Calu3 (cell line): ENCODE measurements at regions not wholly inside any gene's neighbourhood (a gene's known extent, or its start where the extent isn't known, plus 50 kb on each side); places are given as distances from the start of the nearest gene placed in this dataset.

Experiments
- BruUV-seq: library from RNA; stranded (reverse); fragments of 400-500 nt; replicated peaks from 2 replicates; lab custom pipeline; 2021; lab: Mats Ljungman, UMichigan
- CTCF ChIA-PET: fragments of 300-600 bp; sonication (Branson Sonifier 250); formaldehyde crosslinking; loops from one replicate; lab custom pipeline; 2022; ENCODE audit warnings: antibody characterized with exemption; lab: Charles Lee
- DNase-seq: peaks from one replicate; pipeline ENCODE4 v3.0.0; 2022
- H3K27ac Mint-ChIP-seq: one replicate; pipeline ENCODE4 v1.8.0; 2022; ENCODE audit warnings: mixed read lengths; ENCODE audit not compliant: unreplicated experiment
- H3K27me3 Mint-ChIP-seq: one replicate; pipeline ENCODE4 v1.8.0; 2022; ENCODE audit warnings: mixed read lengths; ENCODE audit not compliant: unreplicated experiment
- H3K36me3 Mint-ChIP-seq: one replicate; pipeline ENCODE4 v1.8.0; 2022; ENCODE audit warnings: mild to moderate bottlenecking, moderate library complexity, mixed read lengths; ENCODE audit not compliant: insufficient read depth, unreplicated experiment
- H3K4me1 Mint-ChIP-seq: one replicate; pipeline ENCODE4 v1.8.0; 2022; ENCODE audit warnings: mild to moderate bottlenecking, low read depth, mixed read lengths; ENCODE audit not compliant: unreplicated experiment
- H3K4me3 Mint-ChIP-seq: one replicate; pipeline ENCODE4 v1.8.0; 2022; ENCODE audit warnings: mild to moderate bottlenecking, low read depth, moderate library complexity, mixed read lengths; ENCODE audit not compliant: unreplicated experiment
- H3K9me3 Mint-ChIP-seq: one replicate; pipeline ENCODE4 v1.8.0; 2022; ENCODE audit warnings: low read depth, mixed read lengths; ENCODE audit not compliant: unreplicated experiment
- intact Hi-C: fragments of 100-400 bp; cut with micrococcal nuclease; formaldehyde crosslinking; loops from one replicate; pipeline ENCODE4 v1.10.0; 2022; ENCODE audit not compliant: unreplicated experiment
- TF ChIP-seq, protein P1 (sequence below): fragments of 200-600 bp; IDR thresholded peaks from one replicate; pipeline ENCODE4 v1.8.0; 2022; ENCODE audit warnings: antibody characterized with exemption; ENCODE audit not compliant: unreplicated experiment

DNA sequence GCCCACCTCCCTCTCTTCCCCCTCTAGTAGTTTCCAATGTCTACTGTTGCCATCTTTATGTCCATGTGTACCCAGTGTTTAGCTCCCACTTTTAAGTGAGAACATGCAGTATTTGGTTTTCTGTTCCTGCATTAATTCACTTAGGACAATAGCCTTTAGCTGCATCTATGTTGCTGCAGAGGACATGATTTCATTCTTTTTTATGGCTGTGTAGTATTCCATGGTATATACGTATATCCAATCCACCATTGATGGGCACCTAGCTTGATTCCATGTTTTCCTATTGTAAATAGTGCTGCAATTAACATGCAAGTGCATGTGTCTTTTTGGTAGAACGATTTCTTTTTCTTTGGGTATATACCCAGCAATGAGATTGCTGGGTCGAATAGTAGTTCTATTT is 170.4 kb downstream of the NOC3L start:
- Mint-ChIP-seq H3K4me3 (no peak overlapping the region), H3K9me3 (no peaks in the 10 kb centered on the region), H3K27me3 (peaks cover 45% of the 10 kb centered on the region), H3K27ac (no peak overlapping the region), H3K4me1 (no peaks in the 10 kb centered on the region), H3K36me3 (no peaks in the 10 kb centered on the region)
- no peak for DNase-seq
- intact Hi-C loops, result no loop called here
- TF ChIP-seq, protein P1, sequence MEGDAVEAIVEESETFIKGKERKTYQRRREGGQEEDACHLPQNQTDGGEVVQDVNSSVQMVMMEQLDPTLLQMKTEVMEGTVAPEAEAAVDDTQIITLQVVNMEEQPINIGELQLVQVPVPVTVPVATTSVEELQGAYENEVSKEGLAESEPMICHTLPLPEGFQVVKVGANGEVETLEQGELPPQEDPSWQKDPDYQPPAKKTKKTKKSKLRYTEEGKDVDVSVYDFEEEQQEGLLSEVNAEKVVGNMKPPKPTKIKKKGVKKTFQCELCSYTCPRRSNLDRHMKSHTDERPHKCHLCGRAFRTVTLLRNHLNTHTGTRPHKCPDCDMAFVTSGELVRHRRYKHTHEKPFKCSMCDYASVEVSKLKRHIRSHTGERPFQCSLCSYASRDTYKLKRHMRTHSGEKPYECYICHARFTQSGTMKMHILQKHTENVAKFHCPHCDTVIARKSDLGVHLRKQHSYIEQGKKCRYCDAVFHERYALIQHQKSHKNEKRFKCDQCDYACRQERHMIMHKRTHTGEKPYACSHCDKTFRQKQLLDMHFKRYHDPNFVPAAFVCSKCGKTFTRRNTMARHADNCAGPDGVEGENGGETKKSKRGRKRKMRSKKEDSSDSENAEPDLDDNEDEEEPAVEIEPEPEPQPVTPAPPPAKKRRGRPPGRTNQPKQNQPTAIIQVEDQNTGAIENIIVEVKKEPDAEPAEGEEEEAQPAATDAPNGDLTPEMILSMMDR, result no peak
- CTCF ChIA-PET, result no interaction called here
- no TSS peak for BruUV-seq

- BruUV-seq, result no TSS peak
- intact Hi-C loops, result no loop called here
- Mint-ChIP-seq H3K4me3 (no peak overlapping the region), H3K27me3 (peaks cover 45% of the 10 kb centered on the region), H3K36me3 (no peaks in the 10 kb centered on the region), H3K9me3 (no peaks in the 10 kb centered on the region), H3K27ac (no peak overlapping the region), H3K4me1 (no peaks in the 10 kb centered on the region)
- DNase-seq, result no peak
- CTCF ChIA-PET, result no interaction called here
- TF ChIP-seq, protein P1, result no peak
Measured at GRCh38 chr10:94192974-94193373, 169.8 kb downstream of the NOC3L start.

DNA sequence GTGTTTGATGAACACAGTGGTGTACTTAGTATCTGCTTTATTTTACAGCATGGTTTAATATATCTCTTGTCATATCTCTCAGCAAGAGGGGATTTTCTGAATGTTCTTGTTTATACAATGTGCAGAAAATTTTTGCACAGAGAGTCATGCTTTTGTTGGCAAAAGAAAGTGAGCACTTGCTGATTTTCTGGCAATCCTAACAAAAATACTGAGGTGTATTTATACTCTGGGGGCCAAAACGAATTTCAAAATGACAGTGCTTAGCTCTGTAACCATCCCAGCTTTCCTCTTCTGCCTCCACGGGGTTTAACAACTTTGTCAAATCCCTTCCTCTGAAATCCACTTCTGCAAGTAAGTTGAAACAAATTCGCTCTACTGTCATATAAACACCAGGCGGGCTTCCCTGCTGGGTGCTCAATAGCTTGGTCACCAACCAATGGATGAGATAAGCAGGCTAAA is 169.2 kb downstream of the NOC3L start:
- DNase-seq, result no peak
- H3K27me3 Mint-ChIP-seq, result peaks cover 45% of the 10 kb centered on the region
- TF ChIP-seq, protein P1, result no peak
- CTCF ChIA-PET, result no interaction called here
- H3K36me3 Mint-ChIP-seq, result no peaks in the 10 kb centered on the region
- no peaks in the 10 kb centered on the region for H3K4me1 Mint-ChIP-seq
- no peaks in the 10 kb centered on the region for H3K9me3 Mint-ChIP-seq
- no peak overlapping the region for H3K27ac Mint-ChIP-seq
- intact Hi-C loops, result no loop called here
- no TSS peak for BruUV-seq
- no peak overlapping the region for H3K4me3 Mint-ChIP-seq

- Mint-ChIP-seq H3K4me3 (no peak overlapping the region), H3K9me3 (no peaks in the 10 kb centered on the region), H3K27me3 (peaks cover 44% of the 10 kb centered on the region), H3K36me3 (no peaks in the 10 kb centered on the region), H3K27ac (no peak overlapping the region), H3K4me1 (no peaks in the 10 kb centered on the region)
- TF ChIP-seq, protein P1, result no peak
- no peak for DNase-seq
- CTCF ChIA-PET, result no interaction called here
- no TSS peak for BruUV-seq
- intact Hi-C loops, result no loop called here
Measured at GRCh38 chr10:94194256-94194655, 168.5 kb downstream of the NOC3L start.
